Panc1 (cell line): ENCODE measurements at regions not wholly inside any gene's neighbourhood (a gene's known extent, or its start where the extent isn't known, plus 50 kb on each side); places are given as distances from the start of the nearest gene placed in this dataset.

Experiments
- POLR2AphosphoS5 ChIP-seq: IDR thresholded peaks from 2 replicates; pipeline ENCODE4 v1.6.1; 2012; ENCODE audit warnings: mild to moderate bottlenecking, low read depth, low read length, moderate library complexity
- SIN3A ChIP-seq: IDR thresholded peaks from 2 replicates; pipeline ENCODE4 v1.6.1; 2012; ENCODE audit warnings: low read depth, mild to moderate bottlenecking, low read length, moderate library complexity, borderline replicate concordance; ENCODE audit not compliant: insufficient read depth
- TF ChIP-seq, protein P1 (sequence below): fragments of 450-650 bp; IDR thresholded peaks from 2 replicates; pipeline ENCODE4 v1.5.1; 2017; ENCODE audit warnings: mild to moderate bottlenecking
- TF ChIP-seq, protein P2 (sequence below), 2 experiments: IDR thresholded peaks; 2 replicates each; pipeline ENCODE4 v1.6.1; 2011 to 2012; ENCODE audit warnings: low read depth in 2 of 2, control low read depth in 1 of 2, low read length in 1 of 2, mild to moderate bottlenecking in 1 of 2, moderate library complexity in 1 of 2; ENCODE audit not compliant: insufficient read depth in 1 of 2

DNA sequence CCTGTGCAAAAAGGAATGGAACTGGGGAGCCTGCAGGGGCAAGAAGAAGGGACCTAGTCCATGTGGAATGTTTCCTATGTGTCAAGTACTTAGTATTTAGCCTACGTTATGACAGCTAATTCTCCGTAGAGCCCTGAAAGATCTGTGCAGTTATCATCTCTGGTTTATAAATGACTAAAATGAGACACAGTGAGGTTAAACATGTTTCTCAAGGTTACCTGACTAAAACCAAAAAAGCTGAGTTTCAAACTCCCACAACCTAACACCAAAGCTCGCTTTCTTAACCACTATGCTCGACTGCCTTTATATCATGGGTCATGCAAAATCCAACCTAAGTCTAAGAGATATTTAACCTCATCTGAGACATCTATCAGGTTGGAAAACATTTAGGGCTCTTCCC lies 53.3 kb upstream of the CCL2 start:
- TF ChIP-seq SIN3A (no peak), POLR2AphosphoS5 (no peak)
- TF ChIP-seq, protein P1, sequence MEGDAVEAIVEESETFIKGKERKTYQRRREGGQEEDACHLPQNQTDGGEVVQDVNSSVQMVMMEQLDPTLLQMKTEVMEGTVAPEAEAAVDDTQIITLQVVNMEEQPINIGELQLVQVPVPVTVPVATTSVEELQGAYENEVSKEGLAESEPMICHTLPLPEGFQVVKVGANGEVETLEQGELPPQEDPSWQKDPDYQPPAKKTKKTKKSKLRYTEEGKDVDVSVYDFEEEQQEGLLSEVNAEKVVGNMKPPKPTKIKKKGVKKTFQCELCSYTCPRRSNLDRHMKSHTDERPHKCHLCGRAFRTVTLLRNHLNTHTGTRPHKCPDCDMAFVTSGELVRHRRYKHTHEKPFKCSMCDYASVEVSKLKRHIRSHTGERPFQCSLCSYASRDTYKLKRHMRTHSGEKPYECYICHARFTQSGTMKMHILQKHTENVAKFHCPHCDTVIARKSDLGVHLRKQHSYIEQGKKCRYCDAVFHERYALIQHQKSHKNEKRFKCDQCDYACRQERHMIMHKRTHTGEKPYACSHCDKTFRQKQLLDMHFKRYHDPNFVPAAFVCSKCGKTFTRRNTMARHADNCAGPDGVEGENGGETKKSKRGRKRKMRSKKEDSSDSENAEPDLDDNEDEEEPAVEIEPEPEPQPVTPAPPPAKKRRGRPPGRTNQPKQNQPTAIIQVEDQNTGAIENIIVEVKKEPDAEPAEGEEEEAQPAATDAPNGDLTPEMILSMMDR = no peak
- TF ChIP-seq, protein P2, sequence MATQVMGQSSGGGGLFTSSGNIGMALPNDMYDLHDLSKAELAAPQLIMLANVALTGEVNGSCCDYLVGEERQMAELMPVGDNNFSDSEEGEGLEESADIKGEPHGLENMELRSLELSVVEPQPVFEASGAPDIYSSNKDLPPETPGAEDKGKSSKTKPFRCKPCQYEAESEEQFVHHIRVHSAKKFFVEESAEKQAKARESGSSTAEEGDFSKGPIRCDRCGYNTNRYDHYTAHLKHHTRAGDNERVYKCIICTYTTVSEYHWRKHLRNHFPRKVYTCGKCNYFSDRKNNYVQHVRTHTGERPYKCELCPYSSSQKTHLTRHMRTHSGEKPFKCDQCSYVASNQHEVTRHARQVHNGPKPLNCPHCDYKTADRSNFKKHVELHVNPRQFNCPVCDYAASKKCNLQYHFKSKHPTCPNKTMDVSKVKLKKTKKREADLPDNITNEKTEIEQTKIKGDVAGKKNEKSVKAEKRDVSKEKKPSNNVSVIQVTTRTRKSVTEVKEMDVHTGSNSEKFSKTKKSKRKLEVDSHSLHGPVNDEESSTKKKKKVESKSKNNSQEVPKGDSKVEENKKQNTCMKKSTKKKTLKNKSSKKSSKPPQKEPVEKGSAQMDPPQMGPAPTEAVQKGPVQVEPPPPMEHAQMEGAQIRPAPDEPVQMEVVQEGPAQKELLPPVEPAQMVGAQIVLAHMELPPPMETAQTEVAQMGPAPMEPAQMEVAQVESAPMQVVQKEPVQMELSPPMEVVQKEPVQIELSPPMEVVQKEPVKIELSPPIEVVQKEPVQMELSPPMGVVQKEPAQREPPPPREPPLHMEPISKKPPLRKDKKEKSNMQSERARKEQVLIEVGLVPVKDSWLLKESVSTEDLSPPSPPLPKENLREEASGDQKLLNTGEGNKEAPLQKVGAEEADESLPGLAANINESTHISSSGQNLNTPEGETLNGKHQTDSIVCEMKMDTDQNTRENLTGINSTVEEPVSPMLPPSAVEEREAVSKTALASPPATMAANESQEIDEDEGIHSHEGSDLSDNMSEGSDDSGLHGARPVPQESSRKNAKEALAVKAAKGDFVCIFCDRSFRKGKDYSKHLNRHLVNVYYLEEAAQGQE (IDR thresholded peaks at IDR 0.05; ENCODE audit: insufficient read depth in 1 of 2, low read depth in 2 of 2, low read length in 1 of 2) = no peak
